Left lung (tissue), 4 donors: ENCODE measurements at regions not wholly inside any gene's neighbourhood (a gene's known extent, or its start where the extent isn't known, plus 50 kb on each side); places are given as distances from the start of the nearest gene placed in this dataset.

Source experiments
- ATAC-seq: fragments of 200-7000 bp; cut with Tn5 transposase; one replicate; pipeline ENCODE4 v1.9.1; 2020; ENCODE audit warnings: moderate library complexity
- DNase-seq, 4 donors: peaks; one replicate each; pipeline ENCODE4 v3.0.0-alpha.2; 2013 to 2020
- H3K27ac ChIP-seq, 2 donors: fragments of 200-600 bp; sonication (generic) in 1 of 2; one replicate each; pipeline versions ENCODE4 v1.5.0 to v1.8.0; 2020 to 2021
- H3K27me3 ChIP-seq, 2 donors: fragments of 200-600 bp; sonication (generic) in 1 of 2; one replicate each; pipeline versions ENCODE4 v1.5.0 to v1.8.0; 2020 to 2021
- H3K36me3 ChIP-seq, 2 donors: fragments of 200-600 bp; sonication (generic) in 1 of 2; one replicate each; pipeline versions ENCODE4 v1.5.0 to v1.8.0; 2020 to 2021
- H3K4me1 ChIP-seq, 2 donors: fragments of 200-600 bp; one replicate each; pipeline ENCODE4 v1.8.0; 2021
- H3K4me3 ChIP-seq, 2 donors: fragments of 200-600 bp; sonication (generic) in 1 of 2; one replicate each; pipeline versions ENCODE4 v1.5.0 to v1.8.0; 2020 to 2021; ENCODE audit warnings: mild to moderate bottlenecking in 1 of 2
- H3K9me3 ChIP-seq, 2 donors: fragments of 200-600 bp; sonication (generic) in 1 of 2; one replicate each; pipeline versions ENCODE4 v1.5.0 to v1.8.0; 2020 to 2021
- intact Hi-C, 2 donors: fragments of 100-400 bp; cut with DNase I; formaldehyde crosslinking; loops; one replicate each; pipeline versions ENCODE4 v1.11.2 to v1.14.2; 2022
- TF ChIP-seq, protein P1 (sequence below), 2 donors: fragments of 200-600 bp; sonication (generic) in 1 of 2; IDR thresholded peaks; one replicate each; pipeline versions ENCODE4 v1.5.0 to v1.8.0; 2021; ENCODE audit warnings: antibody characterized with exemption in 2 of 2
- donor health status: DM: no; HTN: yes; CAD: no.
- donor health status: DM: no; HTN: no; CAD: no.

DNA sequence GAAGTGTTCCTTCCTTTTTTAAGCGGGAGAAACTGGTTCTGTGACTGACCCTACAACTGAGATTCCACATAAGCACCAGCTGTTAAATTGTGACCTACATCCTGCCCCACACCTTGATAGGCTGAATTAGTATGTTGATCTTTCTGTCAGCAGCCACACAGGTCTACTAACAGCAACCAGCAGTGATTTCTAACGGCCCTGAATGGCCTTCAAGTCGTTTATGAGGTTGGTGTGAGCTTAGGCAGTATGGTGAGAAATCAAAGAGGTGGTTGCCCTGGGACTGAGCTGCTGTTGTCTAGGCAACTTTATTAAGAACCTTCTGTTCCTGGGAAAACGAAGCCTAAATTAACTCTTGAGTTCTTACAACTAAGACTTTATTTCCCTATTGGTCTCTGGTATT is 197.2 kb upstream of the FSHR start:
- DNase-seq: no peak
- no peak overlapping the region for H3K4me3 ChIP-seq
- H3K27ac ChIP-seq: no peak overlapping the region
- no peak for ATAC-seq
- intact Hi-C loops: no loop called here
- TF ChIP-seq, protein P1, sequence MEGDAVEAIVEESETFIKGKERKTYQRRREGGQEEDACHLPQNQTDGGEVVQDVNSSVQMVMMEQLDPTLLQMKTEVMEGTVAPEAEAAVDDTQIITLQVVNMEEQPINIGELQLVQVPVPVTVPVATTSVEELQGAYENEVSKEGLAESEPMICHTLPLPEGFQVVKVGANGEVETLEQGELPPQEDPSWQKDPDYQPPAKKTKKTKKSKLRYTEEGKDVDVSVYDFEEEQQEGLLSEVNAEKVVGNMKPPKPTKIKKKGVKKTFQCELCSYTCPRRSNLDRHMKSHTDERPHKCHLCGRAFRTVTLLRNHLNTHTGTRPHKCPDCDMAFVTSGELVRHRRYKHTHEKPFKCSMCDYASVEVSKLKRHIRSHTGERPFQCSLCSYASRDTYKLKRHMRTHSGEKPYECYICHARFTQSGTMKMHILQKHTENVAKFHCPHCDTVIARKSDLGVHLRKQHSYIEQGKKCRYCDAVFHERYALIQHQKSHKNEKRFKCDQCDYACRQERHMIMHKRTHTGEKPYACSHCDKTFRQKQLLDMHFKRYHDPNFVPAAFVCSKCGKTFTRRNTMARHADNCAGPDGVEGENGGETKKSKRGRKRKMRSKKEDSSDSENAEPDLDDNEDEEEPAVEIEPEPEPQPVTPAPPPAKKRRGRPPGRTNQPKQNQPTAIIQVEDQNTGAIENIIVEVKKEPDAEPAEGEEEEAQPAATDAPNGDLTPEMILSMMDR (IDR thresholded peaks at IDR 0.05): no peak
- H3K36me3 ChIP-seq: no peaks in the 10 kb centered on the region
- H3K4me1 ChIP-seq: no peaks in the 10 kb centered on the region
- no peaks in the 10 kb centered on the region for H3K27me3 ChIP-seq
- H3K9me3 ChIP-seq: no peaks in the 10 kb centered on the region

DNA sequence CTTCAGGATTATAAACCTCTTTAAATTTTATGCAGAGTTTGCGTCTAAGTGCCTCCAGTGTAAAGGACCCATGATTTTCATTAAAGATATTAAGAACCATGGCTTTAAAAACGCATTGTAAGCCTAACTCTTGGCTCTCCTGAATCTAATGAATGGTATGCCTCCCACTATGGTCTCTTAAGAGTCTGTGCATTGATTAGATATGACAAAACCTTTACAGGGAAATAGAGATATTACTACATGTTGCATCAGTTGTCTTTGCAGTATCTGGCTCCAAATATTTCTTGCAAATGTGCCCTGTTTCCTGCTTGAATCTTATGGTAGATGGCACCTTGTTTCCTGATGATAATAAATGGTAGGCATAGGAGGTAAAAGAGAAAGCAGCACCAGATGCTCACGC is 189.3 kb upstream of the FSHR start:
- H3K27me3 ChIP-seq: no peaks in the 10 kb centered on the region
- H3K36me3 ChIP-seq: no peaks in the 10 kb centered on the region
- H3K9me3 ChIP-seq: no peaks in the 10 kb centered on the region
- no peak overlapping the region for H3K4me3 ChIP-seq
- H3K27ac ChIP-seq: no peak overlapping the region
- TF ChIP-seq, protein P1 (IDR thresholded peaks at IDR 0.05): no peak
- no peak for DNase-seq
- intact Hi-C loops: no loop called here
- H3K4me1 ChIP-seq: no peaks in the 10 kb centered on the region
- no peak for ATAC-seq

DNA sequence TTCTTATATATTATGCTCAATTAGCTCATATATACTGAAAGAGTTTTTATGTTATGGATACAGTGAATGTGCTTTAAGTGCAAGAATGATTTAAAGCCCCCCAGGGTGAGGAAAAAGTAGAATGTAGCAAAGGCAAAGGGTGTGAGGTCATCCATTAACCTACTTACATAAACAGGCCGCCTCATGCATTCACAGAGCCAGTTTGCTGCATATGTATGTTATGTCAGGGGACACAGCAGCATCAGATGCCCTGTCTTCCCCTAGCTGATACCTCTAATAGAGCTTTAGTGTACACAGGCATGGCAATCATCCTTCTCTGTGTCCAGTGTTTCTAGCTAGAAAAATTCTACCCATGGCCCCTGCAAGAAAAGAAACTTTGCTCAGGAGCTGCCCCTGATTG is 187.8 kb upstream of the FSHR start:
- Histone ChIP-seq H3K27ac (no peak overlapping the region), H3K9me3 (no peaks in the 10 kb centered on the region), H3K36me3 (no peaks in the 10 kb centered on the region), H3K4me1 (no peaks in the 10 kb centered on the region), H3K4me3 (no peak overlapping the region), H3K27me3 (no peaks in the 10 kb centered on the region)
- DNase-seq (no peak), ATAC-seq (no peak)
- TF ChIP-seq, protein P1 (IDR thresholded peaks at IDR 0.05): no peak
- intact Hi-C loops: no loop called here

DNA sequence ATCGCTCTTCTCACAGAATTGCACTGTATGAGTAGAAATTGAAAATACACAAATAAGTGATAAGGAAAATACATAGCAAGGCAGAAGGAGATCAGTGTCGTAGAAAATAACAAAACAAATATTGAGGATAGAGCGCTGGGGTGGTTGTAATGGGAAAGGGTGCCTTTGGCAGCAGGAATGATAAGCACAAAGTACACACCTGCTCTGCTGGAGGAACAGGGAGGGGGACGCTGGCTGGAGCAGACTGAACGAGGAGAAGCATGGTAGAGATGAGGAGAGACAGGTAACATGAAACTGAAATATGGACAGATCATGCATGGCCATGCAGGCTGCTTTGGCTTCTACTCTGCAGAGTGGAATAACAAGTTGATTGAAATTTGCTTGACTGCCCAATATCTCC is 181.2 kb upstream of the FSHR start:
- no peaks in the 10 kb centered on the region for H3K4me1 ChIP-seq
- intact Hi-C loops: no loop called here
- H3K4me3 ChIP-seq: no peak overlapping the region
- H3K27ac ChIP-seq: no peak overlapping the region
- DNase-seq (no peak), ATAC-seq (no peak)
- no peaks in the 10 kb centered on the region for H3K36me3 ChIP-seq
- no peaks in the 10 kb centered on the region for H3K27me3 ChIP-seq
- TF ChIP-seq, protein P1 (IDR thresholded peaks at IDR 0.05): no peak
- H3K9me3 ChIP-seq: no peaks in the 10 kb centered on the region

DNA sequence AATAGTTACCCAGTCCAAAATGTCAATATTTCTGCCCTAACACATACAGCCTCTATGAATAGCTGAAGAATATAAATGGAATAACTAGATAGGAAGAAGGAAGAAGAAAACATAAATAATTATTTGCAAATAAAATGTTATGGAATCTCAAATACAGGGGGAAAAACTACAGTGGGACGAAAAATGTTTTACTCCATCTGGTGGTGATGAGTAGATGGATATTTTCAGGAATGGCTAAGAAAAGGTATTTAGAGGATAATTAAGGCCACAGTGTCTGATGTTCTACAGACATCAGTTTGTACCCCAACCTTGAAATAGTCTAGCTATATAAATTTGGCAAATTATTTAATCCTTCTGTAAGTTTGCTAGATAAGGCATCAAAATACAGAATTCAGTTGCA is 178.1 kb upstream of the FSHR start:
- Histone ChIP-seq H3K9me3 (no peaks in the 10 kb centered on the region), H3K36me3 (no peaks in the 10 kb centered on the region), H3K4me1 (no peaks in the 10 kb centered on the region), H3K27me3 (no peaks in the 10 kb centered on the region), H3K27ac (no peak overlapping the region), H3K4me3 (no peak overlapping the region)
- DNase-seq (no peak), ATAC-seq (no peak)
- intact Hi-C loops: no loop called here
- TF ChIP-seq, protein P1 (IDR thresholded peaks at IDR 0.05): peak in 1 of 2 donors; percentile 9
